ENCODE measurements at regions not wholly inside any gene's neighbourhood (a gene's known extent, or its start where the extent isn't known, plus 50 kb on each side); places are given as distances from the start of the nearest gene placed in this dataset.
"Not testable (repeated sequence)": the region's sequence is repeated elsewhere in the genome, so short reads cannot be mapped to it uniquely, and the experiment has no call there.

GRCh38 chr7:17094963-17095574 lies 203.4 kb upstream of the AHR start:
- Mint-ChIP-seq H3K27me3 (no peaks in the 10 kb centered on the region), H3K9me3 (no peaks in the 10 kb centered on the region), H3K36me3 (ENCODE audit: low read depth) (no peaks in the 10 kb centered on the region), H3K4me3 (no peak overlapping the region), H3K27ac (no peak overlapping the region), H3K4me1 (ENCODE audit: low read depth) (peaks cover 13% of the 10 kb centered on the region)
- no peak for DNase-seq

- no peak overlapping the region for H3K27ac Mint-ChIP-seq
- H3K4me3 Mint-ChIP-seq, result no peak overlapping the region
- no peaks in the 10 kb centered on the region for H3K9me3 Mint-ChIP-seq
- DNase-seq, result no peak
- peaks cover 13% of the 10 kb centered on the region for H3K4me1 Mint-ChIP-seq (ENCODE audit: low read depth)
- H3K36me3 Mint-ChIP-seq (ENCODE audit: low read depth), result no peaks in the 10 kb centered on the region
- no peaks in the 10 kb centered on the region for H3K27me3 Mint-ChIP-seq
Observed at GRCh38 chr7:17095931-17096330, 202.5 kb upstream of the AHR start.

DNA sequence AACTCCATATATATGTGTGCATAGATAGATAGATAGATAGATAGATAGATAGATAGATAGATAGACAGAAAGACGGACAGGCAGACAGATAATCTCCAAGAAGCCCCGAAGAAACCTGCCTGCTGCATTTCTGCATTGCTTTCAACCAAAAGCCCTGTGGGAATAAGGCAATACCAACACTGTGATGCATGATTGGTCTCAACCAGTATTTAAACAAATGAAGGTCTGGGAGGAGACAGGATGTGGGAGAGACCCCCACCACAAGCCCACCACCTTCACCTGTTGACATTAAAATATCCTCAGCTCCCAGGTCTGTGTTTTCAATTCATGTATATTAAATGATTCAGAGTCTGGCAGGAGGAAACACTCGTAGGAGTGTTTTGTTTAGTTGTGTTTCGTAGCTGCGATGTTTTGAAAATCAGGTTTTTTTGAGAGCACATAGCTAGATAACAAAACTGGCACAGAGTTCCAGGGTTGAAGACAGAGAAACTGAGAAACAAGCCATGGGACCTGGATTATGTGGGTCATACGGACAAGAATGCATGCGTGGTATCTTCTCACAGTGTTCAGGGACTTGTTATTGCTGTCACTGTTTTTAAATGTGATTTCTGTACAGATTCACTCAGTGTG lies 200.7 kb upstream of the AHR start:
- Mint-ChIP-seq H3K9me3 (no peaks in the 10 kb centered on the region), H3K36me3 (ENCODE audit: low read depth) (no peaks in the 10 kb centered on the region), H3K27me3 (no peaks in the 10 kb centered on the region), H3K4me3 (no peak overlapping the region), H3K27ac (no peak overlapping the region), H3K4me1 (ENCODE audit: low read depth) (peaks cover 13% of the 10 kb centered on the region)
- DNase-seq, result no peak

DNA sequence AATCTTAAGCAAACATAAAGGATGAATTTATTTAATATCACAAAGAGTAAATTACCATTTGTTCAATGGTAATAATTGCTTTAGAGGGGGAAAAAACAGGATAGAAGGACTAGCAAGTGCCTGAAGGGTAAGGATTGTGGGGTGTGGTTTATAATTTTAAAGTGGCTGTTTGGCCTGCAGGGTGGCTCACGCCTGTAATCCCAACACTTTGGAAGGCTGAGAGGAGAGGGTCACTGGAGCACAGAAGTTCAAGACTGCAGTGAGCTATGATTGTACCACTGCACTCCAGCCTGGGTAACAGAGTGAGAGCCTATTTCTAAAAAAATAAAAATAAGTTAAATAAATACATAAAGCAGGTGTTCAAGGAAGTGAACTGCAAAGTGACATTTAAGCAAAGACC lies 199.9 kb upstream of the AHR start:
- Mint-ChIP-seq H3K36me3 (ENCODE audit: low read depth) (no peaks in the 10 kb centered on the region), H3K4me3 (no peak overlapping the region), H3K27ac (no peak overlapping the region), H3K9me3 (no peaks in the 10 kb centered on the region), H3K4me1 (ENCODE audit: low read depth) (peaks cover 13% of the 10 kb centered on the region), H3K27me3 (no peaks in the 10 kb centered on the region)
- DNase-seq, result no peak

DNA sequence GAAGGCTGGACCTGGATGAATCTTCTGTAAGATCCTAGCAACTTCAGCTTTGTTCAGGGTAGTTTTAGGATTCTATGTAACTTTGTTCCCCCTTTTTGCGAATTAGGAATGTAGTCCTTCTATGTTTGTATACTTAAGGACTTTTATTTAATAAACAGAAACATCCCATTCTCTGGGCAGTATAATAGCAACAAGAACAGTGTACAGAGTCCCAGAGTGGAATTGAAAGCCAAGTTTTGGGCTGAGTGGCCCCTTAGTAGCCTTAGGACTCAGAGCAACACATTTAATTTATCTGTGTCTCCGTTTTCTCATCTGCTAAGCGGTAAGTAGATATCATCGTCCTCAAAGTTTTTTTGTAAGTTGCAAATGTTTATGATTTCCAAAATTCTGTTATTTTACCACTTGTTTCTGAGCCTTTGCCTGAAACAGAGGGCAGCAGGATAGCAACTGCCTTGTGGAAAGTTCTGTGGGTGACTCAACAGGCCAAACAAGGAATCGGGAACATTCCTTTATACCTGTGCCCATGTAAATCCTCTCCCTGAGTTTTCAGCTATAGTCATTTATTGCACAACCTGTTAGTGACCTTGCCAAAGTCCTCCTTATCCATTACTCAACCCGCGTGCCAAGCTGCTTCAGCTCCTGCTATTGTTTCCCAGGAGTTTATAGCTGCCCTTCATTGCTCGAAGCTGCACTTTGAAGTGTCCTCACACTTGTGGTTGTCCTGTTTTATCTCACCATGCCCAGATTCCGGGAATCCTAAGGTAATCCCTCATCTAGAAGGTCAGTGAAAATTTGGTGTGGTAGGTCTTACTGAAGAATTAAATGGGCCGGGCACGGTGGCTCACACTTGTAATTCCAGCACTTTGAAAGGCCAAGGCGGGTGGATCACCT lies 199.1 kb upstream of the AHR start:
- Mint-ChIP-seq H3K27ac (no peak overlapping the region), H3K27me3 (no peaks in the 10 kb centered on the region)

DNA sequence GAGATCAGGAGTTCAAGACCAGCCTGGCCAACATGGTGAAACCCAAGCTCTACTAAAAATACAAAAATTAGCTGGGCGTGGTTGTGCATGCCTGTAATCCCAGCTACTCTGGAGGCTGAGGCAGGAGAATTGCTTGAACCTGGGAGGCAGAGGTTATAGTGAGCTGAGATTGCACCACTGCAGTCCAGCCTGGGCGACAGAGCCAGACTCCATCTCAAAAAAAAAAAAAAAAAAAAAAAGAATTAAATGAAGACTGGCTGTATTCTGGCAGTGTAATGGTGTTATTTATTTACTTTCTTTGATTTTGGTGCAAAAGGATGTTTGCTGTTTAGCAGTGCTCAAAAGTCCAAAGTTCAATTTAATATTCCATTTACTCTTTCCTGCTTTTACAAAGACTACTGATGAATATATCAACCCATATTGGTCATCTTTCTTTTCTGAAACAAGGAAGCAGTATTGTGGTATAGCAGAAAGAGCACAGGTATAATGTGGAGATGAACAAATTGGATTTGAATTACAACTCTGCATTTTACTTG lies 198.4 kb upstream of the AHR start:
- H3K36me3 Mint-ChIP-seq (ENCODE audit: low read depth); H3K9me3 Mint-ChIP-seq; H3K4me3 Mint-ChIP-seq; H3K27me3 Mint-ChIP-seq; DNase-seq; H3K27ac Mint-ChIP-seq: not testable (repeated sequence)
- peaks cover 13% of the 10 kb centered on the region for H3K4me1 Mint-ChIP-seq (ENCODE audit: low read depth)

More for the DNA sequence above, 199.1 kb upstream of the AHR start:
- H3K4me3 Mint-ChIP-seq, result no peak overlapping the region
- peaks cover 13% of the 10 kb centered on the region for H3K4me1 Mint-ChIP-seq (ENCODE audit: low read depth)
- H3K36me3 Mint-ChIP-seq (ENCODE audit: low read depth), result no peaks in the 10 kb centered on the region
- no peak for DNase-seq
- H3K9me3 Mint-ChIP-seq, result no peaks in the 10 kb centered on the region

DNA sequence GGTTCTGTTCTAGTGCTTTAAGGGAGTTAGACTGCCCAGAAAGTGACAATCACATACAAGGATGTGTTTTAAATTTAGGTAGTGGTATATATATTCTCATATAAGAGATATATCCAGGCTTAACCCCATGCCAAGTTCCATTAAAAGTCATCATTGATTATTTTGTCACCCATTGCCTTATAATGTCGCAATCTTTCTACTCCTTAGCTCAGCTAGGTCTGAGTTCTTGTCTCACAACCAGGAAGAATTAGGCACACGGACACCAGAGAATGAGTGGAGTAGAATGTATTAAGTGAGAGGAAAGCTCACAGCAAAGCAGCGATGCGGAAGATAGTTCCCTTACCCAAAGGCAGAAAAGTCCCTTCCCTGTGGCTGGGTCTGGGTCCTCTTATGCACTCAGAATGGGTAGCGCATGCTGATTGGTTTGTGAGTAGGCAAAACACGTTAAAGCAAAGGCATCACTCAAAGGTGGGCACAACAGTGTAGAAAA lies 197.2 kb upstream of the AHR start:
- no peaks in the 10 kb centered on the region for H3K27me3 Mint-ChIP-seq
- peaks cover 13% of the 10 kb centered on the region for H3K4me1 Mint-ChIP-seq (ENCODE audit: low read depth)
- no peak overlapping the region for H3K27ac Mint-ChIP-seq
- no peak for DNase-seq
- no peak overlapping the region for H3K4me3 Mint-ChIP-seq
- no peaks in the 10 kb centered on the region for H3K9me3 Mint-ChIP-seq
- no peaks in the 10 kb centered on the region for H3K36me3 Mint-ChIP-seq (ENCODE audit: low read depth)

DNA sequence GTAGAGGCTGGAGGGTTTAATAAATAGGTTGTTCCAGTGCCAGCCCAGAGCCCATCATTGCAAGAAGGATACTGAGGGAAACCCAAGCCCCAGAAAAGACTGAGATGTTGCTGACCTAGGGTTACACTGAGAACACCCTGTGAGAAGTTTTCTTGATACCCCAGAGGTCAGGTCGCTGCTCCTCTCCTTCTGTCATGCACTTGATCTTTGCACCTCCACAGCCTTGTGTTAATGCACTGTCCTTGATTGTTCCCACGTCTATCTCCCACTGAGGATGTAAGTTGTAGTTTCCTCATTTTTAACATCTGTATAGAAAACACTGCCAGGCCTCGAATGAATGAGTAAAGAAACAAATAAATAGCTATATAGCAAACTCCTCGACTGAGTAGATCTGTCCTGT lies 195.3 kb upstream of the AHR start:
- Mint-ChIP-seq H3K4me3 (no peak overlapping the region), H3K4me1 (ENCODE audit: low read depth) (peaks cover 1% of the 10 kb centered on the region), H3K27me3 (no peaks in the 10 kb centered on the region), H3K27ac (no peak overlapping the region), H3K36me3 (ENCODE audit: low read depth) (no peaks in the 10 kb centered on the region), H3K9me3 (no peaks in the 10 kb centered on the region)
- no peak for DNase-seq

DNA sequence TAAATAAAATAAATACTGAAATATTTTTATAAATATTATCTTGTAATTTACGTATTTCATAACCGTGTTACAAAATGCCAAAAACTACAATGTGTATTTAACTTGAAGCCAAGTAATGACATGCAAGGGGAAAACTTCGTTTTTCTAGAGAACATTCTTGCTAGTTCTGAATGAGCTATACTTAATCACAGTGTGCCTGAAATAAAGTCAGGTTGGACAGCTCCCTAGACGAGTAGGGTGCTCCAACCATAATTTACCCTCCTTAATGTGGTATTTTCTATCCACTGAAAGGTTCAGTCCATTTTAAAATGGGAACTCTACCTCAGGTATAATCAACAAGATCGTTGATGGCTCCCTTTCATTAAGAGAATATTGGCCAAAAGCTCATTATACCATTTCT lies 194.5 kb upstream of the AHR start:
- Mint-ChIP-seq H3K4me3 (no peak overlapping the region), H3K4me1 (ENCODE audit: low read depth) (peaks cover 4% of the 10 kb centered on the region), H3K36me3 (ENCODE audit: low read depth) (no peaks in the 10 kb centered on the region), H3K9me3 (no peaks in the 10 kb centered on the region), H3K27me3 (no peaks in the 10 kb centered on the region), H3K27ac (no peak overlapping the region)
- DNase-seq, result no peak

GRCh38 chr7:17104419-17104818 lies 194.0 kb upstream of the AHR start:
- no peaks in the 10 kb centered on the region for H3K36me3 Mint-ChIP-seq (ENCODE audit: low read depth)
- no peak overlapping the region for H3K27ac Mint-ChIP-seq
- peaks cover 4% of the 10 kb centered on the region for H3K4me1 Mint-ChIP-seq (ENCODE audit: low read depth)
- H3K9me3 Mint-ChIP-seq, result no peaks in the 10 kb centered on the region
- no peaks in the 10 kb centered on the region for H3K27me3 Mint-ChIP-seq
- H3K4me3 Mint-ChIP-seq, result no peak overlapping the region
- DNase-seq, result no peak

DNA sequence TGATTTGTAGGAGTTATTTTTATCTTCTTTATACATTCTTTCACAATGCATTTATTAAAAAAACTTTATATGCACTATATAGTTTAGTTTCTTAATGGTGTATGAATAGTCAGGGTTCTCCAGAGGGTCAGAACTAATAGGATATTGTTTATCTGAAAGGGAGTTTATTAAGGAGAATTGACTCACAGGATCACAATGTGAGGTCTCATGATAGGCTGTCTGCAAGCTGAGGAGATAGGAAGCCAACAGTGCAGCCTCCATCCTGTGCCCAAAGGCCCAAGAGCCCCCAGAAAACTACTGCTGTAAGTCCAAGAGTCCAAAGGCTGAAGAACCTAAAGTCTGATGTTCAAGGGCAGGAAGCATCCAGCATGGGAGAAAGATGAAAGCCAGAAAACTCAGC lies 192.8 kb upstream of the AHR start:
- peaks cover 4% of the 10 kb centered on the region for H3K4me1 Mint-ChIP-seq (ENCODE audit: low read depth)
- no peak overlapping the region for H3K27ac Mint-ChIP-seq
- no peaks in the 10 kb centered on the region for H3K36me3 Mint-ChIP-seq (ENCODE audit: low read depth)
- H3K9me3 Mint-ChIP-seq, result no peaks in the 10 kb centered on the region
- H3K4me3 Mint-ChIP-seq, result no peak overlapping the region
- DNase-seq, result no peak
- no peaks in the 10 kb centered on the region for H3K27me3 Mint-ChIP-seq

- no peak for DNase-seq
- Mint-ChIP-seq H3K36me3 (ENCODE audit: low read depth) (no peaks in the 10 kb centered on the region), H3K4me1 (ENCODE audit: low read depth) (peaks cover 4% of the 10 kb centered on the region), H3K27me3 (no peaks in the 10 kb centered on the region), H3K4me3 (no peak overlapping the region), H3K9me3 (no peaks in the 10 kb centered on the region), H3K27ac (no peak overlapping the region)
Observed at GRCh38 chr7:17108049-17108584, 190.3 kb upstream of the AHR start.

DNA sequence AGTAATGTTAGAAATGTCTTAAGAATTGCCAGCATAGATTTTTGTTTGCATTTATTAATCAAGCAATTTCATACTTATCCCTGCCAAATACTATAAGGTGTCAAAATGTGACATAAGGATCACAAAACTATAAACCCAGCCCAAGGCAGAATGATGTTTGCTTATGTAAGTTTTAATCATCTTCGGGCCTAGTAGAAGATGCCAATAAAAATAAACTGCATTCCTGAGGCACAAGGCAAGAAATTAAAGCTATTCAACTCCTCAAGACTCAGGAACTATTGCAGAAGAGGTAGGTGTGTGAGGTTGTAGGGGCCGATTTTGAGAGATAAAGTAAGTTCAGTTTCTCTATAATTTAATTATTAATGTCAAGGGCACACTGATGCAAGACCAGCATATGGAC lies 189.4 kb upstream of the AHR start:
- Mint-ChIP-seq H3K4me1 (ENCODE audit: low read depth) (peaks cover 4% of the 10 kb centered on the region), H3K27ac (no peak overlapping the region), H3K9me3 (no peaks in the 10 kb centered on the region), H3K27me3 (no peaks in the 10 kb centered on the region), H3K36me3 (ENCODE audit: low read depth) (no peaks in the 10 kb centered on the region), H3K4me3 (no peak overlapping the region)
- DNase-seq, result no peak

- H3K27me3 Mint-ChIP-seq; H3K9me3 Mint-ChIP-seq; H3K36me3 Mint-ChIP-seq (ENCODE audit: low read depth); H3K27ac Mint-ChIP-seq; H3K4me1 Mint-ChIP-seq (ENCODE audit: low read depth); H3K4me3 Mint-ChIP-seq; DNase-seq: not testable (repeated sequence)
Observed at GRCh38 chr7:17113770-17114169, 184.7 kb upstream of the AHR start.

All from activated T-cell treated with anti-CD3 and anti-CD28 coated beads, Interleukin-2, amount 50 U/mL, for 24 hours (primary cell).